Stimulated activated effector memory CD8-positive, alpha-beta T cell treated with anti-CD3 and anti-CD28 coated beads, Interleukin-12 subunit alpha, Interleukin-12 subunit beta, amount 100 ng/mL, for 72 hours (primary cell): ENCODE measurements at regions not wholly inside any gene's neighbourhood (a gene's known extent, or its start where the extent isn't known, plus 50 kb on each side); places are given as distances from the start of the nearest gene placed in this dataset.

Experiments used
- ATAC-seq: fragments of 150-1000 bp; cut with Tn5 transposase; 2 replicates; pipeline ENCODE4 v1.10.0; 2021
- DNase-seq, 2 donors: peaks; one replicate each; pipeline ENCODE4 v3.0.0; 2021 to 2022; ENCODE audit warnings: low spot score in 2 of 2
- H3K27ac Mint-ChIP-seq: one replicate; pipeline ENCODE4 v1.8.0; 2022; ENCODE audit warnings: mild to moderate bottlenecking, mixed read lengths
- H3K36me3 Mint-ChIP-seq: one replicate; pipeline ENCODE4 v1.8.0; 2022; ENCODE audit warnings: mild to moderate bottlenecking, mixed read lengths
- H3K4me1 Mint-ChIP-seq: one replicate; pipeline ENCODE4 v1.8.0; 2022; ENCODE audit warnings: mixed read lengths
- H3K4me3 Mint-ChIP-seq: one replicate; pipeline ENCODE4 v1.8.0; 2022; ENCODE audit warnings: mild to moderate bottlenecking, mixed read lengths
- H3K9me3 Mint-ChIP-seq: one replicate; pipeline ENCODE4 v1.8.0; 2022; ENCODE audit warnings: mixed read lengths

DNA sequence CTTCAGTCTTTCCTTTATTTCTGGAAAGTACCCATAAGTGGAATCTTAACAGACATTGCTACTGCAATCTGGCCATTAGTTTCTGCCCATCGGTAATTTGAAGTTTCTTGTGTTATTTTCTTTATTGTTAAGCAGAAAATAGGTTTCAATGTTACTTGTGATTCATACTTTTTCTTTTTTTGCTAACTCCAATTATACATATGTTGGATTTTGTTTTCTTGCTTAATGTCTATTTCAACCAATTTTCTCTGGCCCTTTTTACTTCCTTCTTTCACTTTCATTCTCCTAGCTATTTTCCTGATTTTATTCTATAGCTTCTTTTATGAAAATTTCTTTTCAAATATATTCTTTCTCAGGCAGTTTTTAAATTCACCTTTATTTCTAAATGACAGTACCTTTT, 457.4 kb downstream of the TCERG1L start:
- H3K36me3 Mint-ChIP-seq, result no peaks in the 10 kb centered on the region
- peaks cover 22% of the 10 kb centered on the region for H3K9me3 Mint-ChIP-seq
- ATAC-seq (no peak), DNase-seq (no peak)
- no peak overlapping the region for H3K4me3 Mint-ChIP-seq
- no peaks in the 10 kb centered on the region for H3K4me1 Mint-ChIP-seq
- H3K27ac Mint-ChIP-seq, result no peak overlapping the region

DNA sequence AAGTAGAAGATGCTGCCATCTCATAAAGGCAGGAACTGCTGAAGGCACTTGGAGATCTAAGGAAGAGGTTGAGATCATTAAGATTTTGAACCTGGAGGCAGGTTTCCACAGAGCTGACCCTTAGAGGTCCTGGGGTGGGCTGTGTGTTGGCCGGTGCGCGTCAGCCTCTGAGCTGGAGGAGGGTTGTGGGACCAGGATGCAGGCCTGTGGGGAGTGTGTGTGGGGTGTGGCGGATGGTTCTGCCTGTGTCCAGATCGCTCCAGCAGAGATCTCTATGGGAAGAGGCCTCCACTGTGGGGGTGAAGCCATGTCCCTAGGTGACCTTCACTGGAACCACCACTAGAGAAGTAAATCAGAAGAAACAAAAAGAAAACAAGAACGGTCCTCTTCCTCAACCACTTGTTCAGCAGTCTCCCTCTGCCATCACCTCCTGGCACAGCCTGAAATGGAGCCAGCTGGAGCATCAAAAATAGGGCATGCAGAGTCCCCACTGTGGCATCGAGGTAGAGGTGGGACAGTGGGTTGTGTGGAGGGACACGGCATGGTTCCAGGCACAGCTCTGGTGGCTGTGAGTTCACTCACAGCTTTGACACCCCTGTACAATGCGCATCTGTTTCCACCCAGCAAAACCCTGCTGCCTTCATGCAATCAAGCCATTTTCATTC, 453.8 kb downstream of the TCERG1L start:
- Mint-ChIP-seq H3K4me1 (no peaks in the 10 kb centered on the region), H3K4me3 (no peak overlapping the region), H3K27ac (no peak overlapping the region), H3K36me3 (no peaks in the 10 kb centered on the region), H3K9me3 (peaks cover 23% of the 10 kb centered on the region)
- DNase-seq, result peak in 1 of 2 donors; percentile 6
- no peak for ATAC-seq

DNA sequence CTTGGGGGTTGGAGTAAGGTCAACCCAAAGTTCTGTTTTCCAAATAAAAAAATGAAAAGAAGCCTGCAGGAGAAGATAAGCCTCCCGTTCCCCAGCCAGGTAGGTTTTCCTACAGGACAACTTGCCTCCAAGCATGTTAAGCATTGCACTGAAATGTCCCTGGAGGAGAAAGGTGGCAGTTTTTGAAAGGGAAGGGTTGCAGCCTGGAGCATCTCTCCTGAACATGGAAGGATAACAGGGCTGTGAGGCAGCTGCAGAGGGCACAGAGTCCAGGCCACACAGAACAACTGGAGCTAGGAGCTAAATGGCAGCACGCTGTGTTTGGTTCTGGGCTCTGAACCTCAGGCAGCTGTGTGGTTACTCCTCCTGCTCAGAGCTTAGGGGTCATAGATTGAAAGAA, 452.9 kb downstream of the TCERG1L start:
- Mint-ChIP-seq H3K27ac (no peak overlapping the region), H3K9me3 (peaks cover 20% of the 10 kb centered on the region), H3K4me1 (no peaks in the 10 kb centered on the region), H3K36me3 (no peaks in the 10 kb centered on the region), H3K4me3 (no peak overlapping the region)
- ATAC-seq (no peak), DNase-seq (no peak)

DNA sequence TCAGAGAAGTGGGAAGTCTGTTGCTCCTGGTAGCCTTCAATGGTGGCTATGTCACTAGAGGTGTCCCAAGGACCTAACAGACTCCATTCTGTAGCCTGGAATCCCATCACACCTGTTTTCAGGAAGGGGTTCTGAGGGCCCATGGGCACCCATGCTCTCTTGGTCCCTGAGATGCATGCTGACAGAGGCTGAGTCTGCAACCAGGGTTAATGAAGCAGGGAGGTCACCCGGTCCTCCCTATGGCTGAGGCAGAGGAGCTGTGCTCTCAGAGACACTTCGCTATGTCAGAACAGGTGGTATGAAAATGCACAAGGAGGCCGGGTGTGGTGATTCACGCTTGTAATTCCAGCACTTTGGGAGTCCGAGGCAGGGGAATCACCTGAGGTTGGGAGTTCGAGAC, 452.1 kb downstream of the TCERG1L start:
- no peaks in the 10 kb centered on the region for H3K4me1 Mint-ChIP-seq
- ATAC-seq (no peak), DNase-seq (no peak)
- no peak overlapping the region for H3K4me3 Mint-ChIP-seq
- no peak overlapping the region for H3K27ac Mint-ChIP-seq
- no peaks in the 10 kb centered on the region for H3K36me3 Mint-ChIP-seq
- peaks cover 17% of the 10 kb centered on the region for H3K9me3 Mint-ChIP-seq

DNA sequence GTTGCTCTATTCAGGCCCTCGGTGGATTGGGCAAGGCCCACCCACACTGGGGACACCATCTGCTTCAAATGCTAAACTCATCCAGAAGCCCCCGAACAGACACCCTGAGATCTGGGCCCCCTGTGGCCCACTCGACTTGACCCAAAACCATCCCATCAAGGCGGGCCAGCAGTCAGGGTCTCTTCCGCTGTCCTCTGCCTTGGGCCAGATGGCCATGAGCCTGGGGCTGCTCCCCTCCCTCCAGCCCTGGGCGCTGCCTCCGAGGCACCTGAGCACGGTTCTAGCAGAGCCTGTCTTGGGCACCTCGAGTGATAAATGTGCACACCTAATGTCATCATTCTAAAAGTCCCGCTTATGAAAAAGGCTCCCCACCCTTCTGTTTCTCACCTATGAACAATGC, 449.4 kb downstream of the TCERG1L start:
- Mint-ChIP-seq H3K4me1 (no peaks in the 10 kb centered on the region), H3K36me3 (no peaks in the 10 kb centered on the region), H3K27ac (no peak overlapping the region), H3K9me3 (peaks cover 11% of the 10 kb centered on the region), H3K4me3 (no peak overlapping the region)
- ATAC-seq, result no peak
- DNase-seq, result no peak

GRCh38 chr10:130862626-130863025, 448.9 kb downstream of the TCERG1L start:
- Mint-ChIP-seq H3K4me1 (no peaks in the 10 kb centered on the region), H3K4me3 (no peak overlapping the region), H3K36me3 (no peaks in the 10 kb centered on the region), H3K9me3 (peaks cover 11% of the 10 kb centered on the region), H3K27ac (no peak overlapping the region)
- no peak for ATAC-seq
- no peak for DNase-seq

- ATAC-seq, result no peak
- no peaks in the 10 kb centered on the region for H3K4me1 Mint-ChIP-seq
- H3K4me3 Mint-ChIP-seq, result no peak overlapping the region
- DNase-seq, result no peak
- H3K9me3 Mint-ChIP-seq, result peaks cover 11% of the 10 kb centered on the region
- H3K36me3 Mint-ChIP-seq, result no peaks in the 10 kb centered on the region
- H3K27ac Mint-ChIP-seq, result no peak overlapping the region
These were observed 448.5 kb downstream of the TCERG1L start for GRCh38 chr10:130863044-130863443.

- no peak overlapping the region for H3K27ac Mint-ChIP-seq
- no peaks in the 10 kb centered on the region for H3K4me1 Mint-ChIP-seq
- DNase-seq (no peak), ATAC-seq (no peak)
- no peak overlapping the region for H3K4me3 Mint-ChIP-seq
- no peaks in the 10 kb centered on the region for H3K36me3 Mint-ChIP-seq
- peaks cover 10% of the 10 kb centered on the region for H3K9me3 Mint-ChIP-seq
These were observed 446.3 kb downstream of the TCERG1L start for GRCh38 chr10:130864961-130865818.

DNA sequence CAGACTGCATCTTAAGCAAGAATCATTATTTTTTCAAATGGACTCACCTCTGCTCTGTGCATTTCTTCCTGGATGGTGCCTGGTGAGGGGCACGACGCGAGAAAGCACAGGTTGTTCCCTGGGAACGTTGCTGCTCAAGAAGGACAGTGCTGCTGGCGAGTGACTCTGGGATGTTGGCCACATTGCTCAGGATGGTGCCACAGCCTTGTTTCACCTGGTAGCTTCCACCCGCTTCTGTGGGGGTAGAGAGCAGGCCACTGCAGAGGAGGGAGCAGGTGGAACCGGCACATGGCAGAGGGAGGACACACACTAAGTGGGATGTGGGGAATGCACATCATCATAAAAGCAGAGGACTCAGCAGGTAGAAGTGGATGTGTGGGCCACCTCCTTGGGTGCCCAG, 444.7 kb downstream of the TCERG1L start:
- H3K9me3 Mint-ChIP-seq, result peaks cover 6% of the 10 kb centered on the region
- ATAC-seq, result no peak
- DNase-seq, result no peak
- no peak overlapping the region for H3K27ac Mint-ChIP-seq
- H3K4me1 Mint-ChIP-seq, result no peaks in the 10 kb centered on the region
- no peaks in the 10 kb centered on the region for H3K36me3 Mint-ChIP-seq
- H3K4me3 Mint-ChIP-seq, result no peak overlapping the region

DNA sequence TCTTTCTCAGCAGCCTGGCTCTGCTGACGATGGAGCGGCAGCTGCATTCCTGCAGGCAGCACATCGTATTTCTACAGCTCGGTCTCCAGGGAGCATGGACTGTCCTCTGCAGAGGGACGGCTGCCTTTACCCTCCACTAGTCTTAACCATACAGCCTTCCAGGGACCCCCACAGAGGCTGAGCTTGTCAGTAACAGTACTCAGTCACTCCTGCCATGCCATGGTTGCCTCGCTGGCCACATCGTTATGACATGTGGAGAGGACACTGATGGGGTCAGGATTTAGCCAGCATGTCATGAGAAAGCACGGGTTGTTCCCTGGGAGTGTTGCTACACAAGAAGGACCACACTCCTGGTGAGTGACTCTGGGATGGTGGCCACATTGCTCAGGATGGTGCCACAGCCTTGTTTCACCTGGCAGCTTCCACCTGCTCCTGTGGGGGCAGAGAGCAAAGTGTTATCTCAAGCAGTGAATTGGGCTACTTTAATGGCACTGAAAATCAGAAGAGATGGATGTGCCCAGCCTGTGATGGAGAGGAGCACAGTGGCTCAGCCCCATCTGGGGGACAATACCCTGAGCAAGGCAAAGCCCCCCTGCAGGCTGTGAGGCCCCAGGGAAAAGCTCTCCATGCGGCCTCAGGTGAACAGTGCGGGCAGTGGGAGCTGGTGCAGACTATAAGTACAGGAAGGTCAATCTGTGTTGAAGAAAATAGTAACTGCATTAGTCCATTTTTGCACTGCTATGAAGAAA, 443.9 kb downstream of the TCERG1L start:
- H3K9me3 Mint-ChIP-seq, result peaks cover 9% of the 10 kb centered on the region
- no peaks in the 10 kb centered on the region for H3K4me1 Mint-ChIP-seq

GRCh38 chr10:130869179-130869841, 442.2 kb downstream of the TCERG1L start:
- Mint-ChIP-seq H3K9me3 (peaks cover 6% of the 10 kb centered on the region), H3K4me3 (no peak overlapping the region), H3K4me1 (no peaks in the 10 kb centered on the region), H3K36me3 (no peaks in the 10 kb centered on the region), H3K27ac (no peak overlapping the region)
- DNase-seq (no peak), ATAC-seq (no peak)

More for the DNA sequence above, 443.9 kb downstream of the TCERG1L start:
- ATAC-seq, result peak; percentile 22
- Mint-ChIP-seq H3K36me3 (no peaks in the 10 kb centered on the region), H3K27ac (no peak overlapping the region), H3K4me3 (no peak overlapping the region)
- no peak for DNase-seq

GRCh38 chr10:130871406-130871805, 440.1 kb downstream of the TCERG1L start:
- Mint-ChIP-seq H3K4me3 (no peak overlapping the region), H3K36me3 (no peaks in the 10 kb centered on the region), H3K4me1 (no peaks in the 10 kb centered on the region), H3K9me3 (peaks cover 6% of the 10 kb centered on the region), H3K27ac (no peak overlapping the region)
- no peak for ATAC-seq
- DNase-seq, result no peak

GRCh38 chr10:130873636-130874035, 437.9 kb downstream of the TCERG1L start:
- Mint-ChIP-seq H3K27ac (no peak overlapping the region), H3K4me1 (no peaks in the 10 kb centered on the region), H3K36me3 (no peaks in the 10 kb centered on the region), H3K9me3 (peaks cover 4% of the 10 kb centered on the region), H3K4me3 (no peak overlapping the region)
- DNase-seq (no peak), ATAC-seq (no peak)

DNA sequence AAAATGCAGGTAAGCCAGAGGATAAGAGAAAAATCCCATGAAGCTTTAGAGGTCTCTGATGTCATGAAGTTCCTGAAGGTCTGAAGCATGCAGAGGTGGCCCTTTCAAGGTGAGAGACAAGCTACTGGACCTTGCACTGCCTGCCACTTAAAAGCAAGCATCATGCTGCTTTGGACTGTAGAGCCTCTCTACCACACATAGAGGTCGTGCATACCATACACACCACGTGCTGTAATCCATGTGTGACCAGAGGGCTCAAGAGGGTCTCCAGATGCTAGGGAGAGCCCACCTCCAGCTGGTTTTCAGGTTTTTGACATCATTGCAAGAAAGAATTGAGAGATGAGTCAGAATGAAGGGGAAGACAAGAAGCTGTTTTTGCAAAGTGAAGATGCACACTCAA, 436.4 kb downstream of the TCERG1L start:
- no peak for ATAC-seq
- Mint-ChIP-seq H3K36me3 (no peaks in the 10 kb centered on the region), H3K4me3 (no peak overlapping the region)

DNA sequence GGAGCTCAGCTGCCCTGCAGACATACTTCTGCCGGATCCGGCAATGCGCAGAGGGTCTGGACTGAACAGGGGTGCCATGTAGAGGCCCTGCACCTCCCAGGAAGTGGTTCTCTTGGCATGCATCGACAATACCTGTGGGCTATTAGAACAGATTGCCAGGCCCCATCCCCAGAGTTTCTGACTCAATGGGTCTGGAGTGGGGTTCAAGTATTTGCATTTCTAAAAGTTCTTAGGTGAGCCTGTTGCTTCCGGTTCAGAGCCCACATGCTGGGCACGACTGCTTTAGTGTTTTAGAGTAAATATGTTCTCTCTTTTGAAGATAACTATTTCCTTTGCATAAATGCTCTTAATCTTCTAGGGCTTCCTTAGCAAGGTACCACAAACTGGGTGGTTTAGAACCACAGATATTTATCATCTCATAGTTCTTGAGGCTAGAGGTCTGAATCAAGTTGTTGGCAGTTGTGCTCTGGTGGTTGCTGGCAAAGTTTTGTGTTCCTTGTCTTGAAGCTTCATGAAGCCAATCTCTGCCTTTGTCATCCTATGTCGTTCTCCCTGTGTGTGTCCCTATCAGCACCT, 435.5 kb downstream of the TCERG1L start:
- ATAC-seq (no peak), DNase-seq (no peak)
- H3K27ac Mint-ChIP-seq, result no peak overlapping the region
- H3K36me3 Mint-ChIP-seq, result no peaks in the 10 kb centered on the region
- no peaks in the 10 kb centered on the region for H3K4me1 Mint-ChIP-seq
- no peak overlapping the region for H3K4me3 Mint-ChIP-seq
- H3K9me3 Mint-ChIP-seq, result peaks cover 4% of the 10 kb centered on the region

More for the DNA sequence above, 436.4 kb downstream of the TCERG1L start:
- Mint-ChIP-seq H3K9me3 (peaks cover 4% of the 10 kb centered on the region), H3K27ac (no peak overlapping the region), H3K4me1 (no peaks in the 10 kb centered on the region)
- no peak for DNase-seq
